ENCODE measurements at regions not wholly inside any gene's neighbourhood (a gene's known extent, or its start where the extent isn't known, plus 50 kb on each side); places are given as distances from the start of the nearest gene placed in this dataset.

- no peak overlapping the region for H3K4me3 ChIP-seq
- 72 to 74% methylated on average over 4 to 5 of the region's 5 CpGs for WGBS, 2 donors (ENCODE audit: low coverage in 1 of 2)
These were observed 152.0 kb upstream of the TMEM72 start for GRCh38 chr10:44759122-44759521.

DNA sequence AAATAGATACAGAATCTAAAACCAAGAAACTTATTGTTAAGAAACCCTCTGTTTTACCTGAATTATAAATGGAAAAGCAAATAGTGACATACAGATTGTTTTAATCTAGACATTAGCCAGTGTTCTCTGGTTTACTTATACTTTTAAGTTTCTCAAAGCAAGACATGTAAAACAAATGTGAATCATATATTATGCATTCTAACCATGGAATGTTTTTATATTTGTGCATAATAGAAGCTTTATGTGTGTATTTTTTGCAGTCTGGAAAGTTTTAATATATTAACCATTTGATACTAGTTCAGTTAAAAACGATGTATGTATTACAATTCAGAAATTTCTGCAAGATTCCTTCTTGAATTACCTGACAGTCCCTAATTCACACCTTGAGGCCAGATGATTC is 150.6 kb upstream of the TMEM72 start:
- Histone ChIP-seq H3K4me1 (peaks cover 0 to 4% (median 0%) of the 10 kb centered on the region in 3 donors), H3K9me3 (no peaks in the 10 kb centered on the region), H3K36me3 (no peaks in the 10 kb centered on the region), H3K27me3 (no peaks in the 10 kb centered on the region), H3K27ac (no peak overlapping the region), H3K4me3 (no peak overlapping the region)
- no peak for ATAC-seq
- TF ChIP-seq EP300 (IDR thresholded peaks at IDR 0.05) (no peak), CTCF (IDR thresholded peaks at IDR 0.05) (no peak), POLR2A (IDR thresholded peaks at IDR 0.05) (no peak), POLR2AphosphoS5 (IDR thresholded peaks at IDR 0.05) (no peak)
- WGBS, 2 donors (ENCODE audit: low coverage in 1 of 2), result 19 to 50% methylated on average over 1 of the region's 1 CpG

More at GRCh38 chr10:44759122-44759521, 152.0 kb upstream of the TMEM72 start:
- H3K27me3 ChIP-seq, result no peaks in the 10 kb centered on the region
- ATAC-seq, result no peak
- no peaks in the 10 kb centered on the region for H3K9me3 ChIP-seq
- H3K36me3 ChIP-seq, result no peaks in the 10 kb centered on the region
- peaks cover 0 to 4% (median 0%) of the 10 kb centered on the region in 3 donors for H3K4me1 ChIP-seq
- no peak overlapping the region for H3K27ac ChIP-seq
- TF ChIP-seq EP300 (IDR thresholded peaks at IDR 0.05), result no peak
- TF ChIP-seq CTCF (IDR thresholded peaks at IDR 0.05), result no peak
- no peak for TF ChIP-seq POLR2AphosphoS5 (IDR thresholded peaks at IDR 0.05)
- no peak for TF ChIP-seq POLR2A (IDR thresholded peaks at IDR 0.05)

- WGBS, 2 donors (ENCODE audit: low coverage in 1 of 2), result 12 to 21% methylated on average over 3 of the region's 5 CpGs
These were observed 150.1 kb upstream of the TMEM72 start for GRCh38 chr10:44761076-44761475.

DNA sequence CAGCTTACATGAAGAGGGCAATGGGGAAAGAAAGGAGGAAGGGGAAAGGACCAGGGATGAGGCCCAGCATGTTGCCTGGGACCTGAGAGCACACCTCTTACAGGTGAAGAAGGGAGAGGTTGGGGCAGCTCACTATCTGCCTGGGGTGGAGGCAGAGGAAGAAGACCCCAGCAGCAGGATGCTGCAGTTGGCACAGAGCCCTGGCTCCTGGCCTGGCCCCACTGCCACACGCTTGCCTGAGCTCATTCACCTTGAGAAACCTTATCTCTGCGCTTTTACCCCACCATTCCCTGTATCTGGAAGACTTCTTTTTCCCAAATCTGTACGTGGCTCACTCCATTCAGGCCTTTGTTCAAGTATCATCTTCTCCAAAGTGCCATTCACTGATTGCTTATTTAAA is 147.8 kb upstream of the TMEM72 start:
- ATAC-seq, result no peak
- 75 to 86% methylated on average over 1 to 3 of the region's 3 CpGs for WGBS, 2 donors (ENCODE audit: low coverage in 1 of 2)
- no peak overlapping the region for H3K4me3 ChIP-seq
- H3K4me1 ChIP-seq, result no peaks in the 10 kb centered on the region
- H3K36me3 ChIP-seq, result no peaks in the 10 kb centered on the region
- H3K9me3 ChIP-seq, result no peaks in the 10 kb centered on the region
- TF ChIP-seq POLR2AphosphoS5 (IDR thresholded peaks at IDR 0.05), result no peak
- no peak for TF ChIP-seq CTCF (IDR thresholded peaks at IDR 0.05)
- TF ChIP-seq POLR2A (IDR thresholded peaks at IDR 0.05), result no peak
- no peak for TF ChIP-seq EP300 (IDR thresholded peaks at IDR 0.05)
- no peaks in the 10 kb centered on the region for H3K27me3 ChIP-seq
- no peak overlapping the region for H3K27ac ChIP-seq

More at GRCh38 chr10:44761076-44761475, 150.1 kb upstream of the TMEM72 start:
- Histone ChIP-seq H3K27me3 (no peaks in the 10 kb centered on the region), H3K9me3 (no peaks in the 10 kb centered on the region), H3K4me3 (no peak overlapping the region), H3K27ac (no peak overlapping the region), H3K4me1 (peaks cover 0 to 4% (median 0%) of the 10 kb centered on the region in 3 donors), H3K36me3 (no peaks in the 10 kb centered on the region)
- no peak for ATAC-seq
- no peak for TF ChIP-seq EP300 (IDR thresholded peaks at IDR 0.05)
- no peak for TF ChIP-seq POLR2A (IDR thresholded peaks at IDR 0.05)
- no peak for TF ChIP-seq POLR2AphosphoS5 (IDR thresholded peaks at IDR 0.05)
- no peak for TF ChIP-seq CTCF (IDR thresholded peaks at IDR 0.05)

DNA sequence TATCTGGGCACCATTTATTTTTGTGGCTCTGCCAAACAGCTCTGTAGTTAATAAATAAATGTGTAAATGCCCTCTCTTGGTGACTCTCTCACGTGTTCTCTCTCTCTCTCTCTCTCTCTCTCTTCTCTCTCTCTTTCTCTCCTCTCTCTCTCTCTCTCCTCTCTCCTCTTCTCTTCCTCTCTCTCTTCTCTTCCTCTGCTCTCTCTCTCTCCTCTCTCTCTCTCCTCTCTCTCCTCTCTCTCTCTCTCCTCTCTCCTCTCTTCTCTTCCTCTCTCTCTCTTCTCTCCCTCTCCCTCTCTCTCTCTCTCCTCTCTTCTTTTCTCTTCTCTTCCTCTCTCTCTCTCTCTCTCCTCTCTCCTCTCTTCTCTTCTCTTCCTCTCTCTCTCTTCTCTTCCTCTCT is 145.8 kb upstream of the TMEM72 start:
- no peak overlapping the region for H3K27ac ChIP-seq
- peaks cover 0 to 9% (median 4%) of the 10 kb centered on the region in 3 donors for H3K4me1 ChIP-seq
- TF ChIP-seq EP300 (IDR thresholded peaks at IDR 0.05) (no peak), POLR2A (IDR thresholded peaks at IDR 0.05) (no peak), CTCF (IDR thresholded peaks at IDR 0.05) (no peak), POLR2AphosphoS5 (IDR thresholded peaks at IDR 0.05) (no peak)
- no peaks in the 10 kb centered on the region for H3K9me3 ChIP-seq
- H3K36me3 ChIP-seq, result no peaks in the 10 kb centered on the region
- no peaks in the 10 kb centered on the region for H3K27me3 ChIP-seq
- 64 to 69% methylated on average over 1 of the region's 1 CpG for WGBS, 2 donors (ENCODE audit: low coverage in 1 of 2)
- no peak overlapping the region for H3K4me3 ChIP-seq
- ATAC-seq, result no peak
